Gastrocnemius medialis (tissue), 4 donors: ENCODE measurements at regions not wholly inside any gene's neighbourhood (a gene's known extent, or its start where the extent isn't known, plus 50 kb on each side); places are given as distances from the start of the nearest gene placed in this dataset.

ENCODE experiments used
- CTCF ChIP-seq, 5 experiments: fragments of 450-650 bp in 3 of 5; fragments of 200-600 bp in 2 of 5; sonication (generic) in 2 of 5; IDR thresholded peaks in 4 of 5; conservative IDR thresholded peaks in 1 of 5; 1 replicate in 4 of 5; 2 replicates in 1 of 5; pipeline ENCODE4 v1.5.1; 2016 to 2019; ENCODE audit warnings: antibody characterized with exemption in 5 of 5, mild to moderate bottlenecking in 3 of 5, moderate library complexity in 3 of 5
- POLR2A ChIP-seq, 2 donors: fragments of 450-650 bp; IDR thresholded peaks; one replicate each; pipeline ENCODE4 v1.6.1; 2017; ENCODE audit warnings: antibody characterized with exemption in 2 of 2, mild to moderate bottlenecking in 2 of 2, moderate library complexity in 2 of 2

- TF ChIP-seq CTCF (IDR thresholded peaks at IDR 0.05 in 4 of 5, conservative IDR thresholded peaks at IDR 0.05 in 1 of 5) (no peak), POLR2A (IDR thresholded peaks at IDR 0.05) (no peak)
Measured at GRCh38 chr22:25357132-25357455, 137.7 kb downstream of the CRYBB2 start.
